H9 (cell line): ENCODE measurements at regions not wholly inside any gene's neighbourhood (a gene's known extent, or its start where the extent isn't known, plus 50 kb on each side); places are given as distances from the start of the nearest gene placed in this dataset.

ENCODE experiments used
- DNase-seq: peaks from one replicate; pipeline ENCODE4 v3.0.0-alpha.2; 2017
- H2AFZ ChIP-seq: one replicate; pipeline ENCODE4 v1.6.1; 2013; ENCODE audit warnings: mild to moderate bottlenecking, low read length, control low read depth, moderate library complexity
- H2AK5ac ChIP-seq: 2 replicates; pipeline ENCODE4 v1.6.1; 2013; ENCODE audit warnings: low read length, control low read depth, mixed read lengths; ENCODE audit not compliant: insufficient read length
- H2BK120ac ChIP-seq: one replicate; pipeline ENCODE4 v1.6.1; 2013; ENCODE audit warnings: low read depth, mild to moderate bottlenecking, low read length, control low read depth, inconsistent platforms; ENCODE audit not compliant: poor library complexity, severe bottlenecking
- H2BK12ac ChIP-seq: 2 replicates; pipeline ENCODE4 v1.6.1; 2013; ENCODE audit warnings: low read length, control low read depth, mixed read lengths, low read depth; ENCODE audit not compliant: insufficient read length
- H2BK15ac ChIP-seq: 2 replicates; pipeline ENCODE4 v1.6.1; 2013; ENCODE audit warnings: low read depth, low read length, control low read depth
- H2BK20ac ChIP-seq: one replicate; pipeline ENCODE4 v1.6.1; 2013; ENCODE audit warnings: low read depth, mild to moderate bottlenecking, low read length, control low read depth, inconsistent platforms; ENCODE audit not compliant: poor library complexity, severe bottlenecking
- H2BK5ac ChIP-seq: 2 replicates; pipeline ENCODE4 v1.6.1; 2013; ENCODE audit warnings: low read length, control low read depth, mixed read lengths; ENCODE audit not compliant: insufficient read length
- H3K14ac ChIP-seq: 2 replicates; pipeline ENCODE4 v1.6.1; 2013; ENCODE audit warnings: low read length, control low read depth; ENCODE audit not compliant: insufficient read depth
- H3K18ac ChIP-seq: 2 replicates; pipeline ENCODE4 v1.6.1; 2013; ENCODE audit warnings: low read depth, mild to moderate bottlenecking, mixed read lengths, low read length, control low read depth; ENCODE audit not compliant: insufficient read length
- H3K23ac ChIP-seq: 2 replicates; pipeline ENCODE4 v1.6.1; 2013; ENCODE audit warnings: low read length, control low read depth, mixed read lengths, low read depth; ENCODE audit not compliant: insufficient read length
- H3K23me2 ChIP-seq: 2 replicates; pipeline ENCODE4 v1.6.1; 2013; ENCODE audit warnings: low read depth, mild to moderate bottlenecking, mixed read lengths, low read length, control low read depth; ENCODE audit not compliant: insufficient read length, poor library complexity, severe bottlenecking
- H3K27ac ChIP-seq: 2 replicates; pipeline ENCODE4 v1.5.1; 2013; ENCODE audit warnings: low read length, control low read depth, mixed read lengths, low read depth; ENCODE audit not compliant: insufficient read length
- H3K27me3 ChIP-seq: 2 replicates; pipeline ENCODE4 v1.6.1; 2013; ENCODE audit warnings: low read length, control low read depth, inconsistent platforms; ENCODE audit not compliant: insufficient read depth
- H3K4ac ChIP-seq: 2 replicates; pipeline ENCODE4 v1.6.1; 2013; ENCODE audit warnings: low read depth, mild to moderate bottlenecking, control low read depth, inconsistent platforms, low read length, moderate library complexity
- H3K4me1 ChIP-seq: 2 replicates; pipeline ENCODE4 v1.6.1; 2013; ENCODE audit warnings: low read length, control low read depth, inconsistent platforms; ENCODE audit not compliant: insufficient read depth
- H3K4me2 ChIP-seq: 2 replicates; pipeline ENCODE4 v1.6.1; 2013; ENCODE audit warnings: low read length, control low read depth, mixed read lengths; ENCODE audit not compliant: insufficient read length, insufficient read depth
- H3K56ac ChIP-seq: 2 replicates; pipeline ENCODE4 v1.6.1; 2013; ENCODE audit warnings: low read depth, mild to moderate bottlenecking, mixed read lengths, low read length, control low read depth; ENCODE audit not compliant: insufficient read length
- H3K79me1 ChIP-seq: 2 replicates; pipeline ENCODE4 v1.6.1; 2013; ENCODE audit warnings: low read depth, mild to moderate bottlenecking, moderate library complexity, low read length, control low read depth, inconsistent platforms; ENCODE audit not compliant: insufficient read depth, poor library complexity, severe bottlenecking
- H3K79me2 ChIP-seq: 2 replicates; pipeline ENCODE4 v1.6.1; 2013; ENCODE audit warnings: low read length, control low read depth, inconsistent platforms; ENCODE audit not compliant: insufficient read depth
- H3K9ac ChIP-seq: 2 replicates; pipeline ENCODE4 v1.6.1; 2013; ENCODE audit warnings: low read length, control low read depth, mixed read lengths; ENCODE audit not compliant: insufficient read length; ENCODE audit errors: extremely low read depth
- H3K9me3 ChIP-seq: one replicate; pipeline ENCODE4 v1.6.1; 2013; ENCODE audit warnings: low read depth, low read length, inconsistent platforms; ENCODE audit not compliant: control insufficient read depth
- H3T11ph ChIP-seq: one replicate; pipeline ENCODE4 v1.6.1; 2013; ENCODE audit warnings: mild to moderate bottlenecking, low read length, control low read depth, inconsistent platforms
- H4K20me1 ChIP-seq: one replicate; pipeline ENCODE4 v1.6.1; 2013; ENCODE audit not compliant: control insufficient read depth, insufficient read length, insufficient read depth
- H4K5ac ChIP-seq: 2 replicates; pipeline ENCODE4 v1.6.1; 2013; ENCODE audit warnings: low read depth, mild to moderate bottlenecking, mixed read lengths, low read length, control low read depth; ENCODE audit not compliant: insufficient read length
- H4K8ac ChIP-seq: replicated peaks from 2 replicates; pipeline ENCODE4 v1.6.1; 2013; ENCODE audit warnings: low read length, control low read depth, mixed read lengths, low read depth; ENCODE audit not compliant: insufficient read length
- H4K91ac ChIP-seq: 2 replicates; pipeline ENCODE4 v1.6.1; 2013; ENCODE audit warnings: low read depth, mild to moderate bottlenecking, moderate library complexity, mixed read lengths, low read length, control low read depth; ENCODE audit not compliant: insufficient read length
- H3K27ac Mint-ChIP-seq, 3 experiments: 2 replicates in 2 of 3; 3 replicates in 1 of 3; pipeline ENCODE4 v1.8.0; 2020 to 2021; ENCODE audit warnings: mixed read lengths in 3 of 3, mild to moderate bottlenecking in 1 of 3, moderate library complexity in 1 of 3
- H3K27me3 Mint-ChIP-seq: 2 replicates; pipeline ENCODE4 v1.8.0; 2021; ENCODE audit warnings: low read depth, mild to moderate bottlenecking, moderate library complexity, mixed read lengths
- H3K36me3 Mint-ChIP-seq, 3 experiments: 2 replicates in 2 of 3; 3 replicates in 1 of 3; pipeline ENCODE4 v1.8.0; 2020 to 2021; ENCODE audit warnings: low read depth in 3 of 3, mixed read lengths in 3 of 3; ENCODE audit not compliant: insufficient read depth in 1 of 3
- H3K4me1 Mint-ChIP-seq, 2 experiments: 2 replicates each; pipeline ENCODE4 v1.8.0; 2020; ENCODE audit warnings: mixed read lengths in 2 of 2
- H3K4me3 Mint-ChIP-seq, 2 experiments: 2 replicates in 1 of 2; 3 replicates in 1 of 2; pipeline ENCODE4 v1.8.0; 2020 to 2021; ENCODE audit warnings: mild to moderate bottlenecking in 2 of 2, mixed read lengths in 2 of 2, moderate library complexity in 1 of 2
- H3K9me3 Mint-ChIP-seq, 2 experiments: 2 replicates in 1 of 2; 3 replicates in 1 of 2; pipeline ENCODE4 v1.8.0; 2020; ENCODE audit warnings: mild to moderate bottlenecking in 2 of 2, mixed read lengths in 2 of 2, moderate library complexity in 1 of 2
- WGBS: extraction: QIAGEN DNeasy Blood & Tissue Kit; methylation state at CpG from one replicate; pipeline ENCODE4 v1.1.7; 2013; ENCODE audit warnings: missing lambda C conversion rate, low lambda C conversion rate, mixed read lengths; ENCODE audit not compliant: insufficient read length; ENCODE audit errors: extremely low coverage; 5-methylcytosine and 5-hydroxymethylcytosine counted together
- TF ChIP-seq, protein P1 (sequence below): fragments of 200-600 bp; sonication (generic); conservative IDR thresholded peaks from 3 replicates; pipeline ENCODE4 v1.8.0; 2021; ENCODE audit warnings: antibody characterized with exemption, mild to moderate bottlenecking

DNA sequence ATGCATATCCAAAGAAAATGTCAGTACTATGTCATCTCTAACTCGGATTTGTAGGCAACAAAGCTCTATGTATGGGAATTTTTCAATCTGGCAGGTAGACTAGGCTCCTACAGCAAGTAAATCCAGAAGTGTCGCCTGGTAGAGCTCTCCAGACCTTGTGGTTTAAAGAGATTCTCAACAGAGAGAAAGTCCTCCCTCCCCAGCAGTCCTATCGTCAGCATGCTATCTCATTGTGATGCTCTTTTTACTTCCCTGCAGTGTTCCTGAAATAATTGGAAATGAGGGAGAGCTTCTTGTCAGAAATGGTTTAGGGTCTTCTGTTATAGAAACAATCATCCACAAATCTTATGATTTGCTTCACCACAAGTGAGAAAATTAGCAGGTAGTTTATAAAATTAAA is 395.4 kb downstream of the FRK start:
- Histone ChIP-seq H4K5ac (no peak overlapping the region), H3K23me2 (no peaks in the 10 kb centered on the region), H2BK5ac (no peak overlapping the region), H2AK5ac (no peak overlapping the region), H3K79me2 (no peaks in the 10 kb centered on the region), H2BK20ac (no peak overlapping the region), H4K20me1 (no peaks in the 10 kb centered on the region), H4K8ac (no peak overlapping the region), H3K27ac (no peak overlapping the region), H3K56ac (no peak overlapping the region), H3K18ac (no peak overlapping the region), H2BK120ac (no peak overlapping the region), H3K9ac (no peak overlapping the region), H3K4me1 (no peaks in the 10 kb centered on the region), H2AFZ (no peak overlapping the region), H3K4me2 (no peak overlapping the region), H3K27me3 (no peaks in the 10 kb centered on the region), H3K4ac (no peak overlapping the region), H2BK15ac (no peak overlapping the region), H3K79me1 (no peaks in the 10 kb centered on the region), H3K9me3 (no peaks in the 10 kb centered on the region), H2BK12ac (no peak overlapping the region), H3T11ph (no peak overlapping the region), H3K23ac (no peak overlapping the region), H3K14ac (no peak overlapping the region), H4K91ac (no peak overlapping the region)
- no peaks in the 10 kb centered on the region for H3K36me3 Mint-ChIP-seq
- H3K27ac Mint-ChIP-seq: no peak overlapping the region
- no peak overlapping the region for H3K4me3 Mint-ChIP-seq
- no CpG with 5 or more reads among the region's 3 CpGs for WGBS
- no peak for DNase-seq
- no peaks in the 10 kb centered on the region for H3K27me3 Mint-ChIP-seq
- TF ChIP-seq, protein P1, sequence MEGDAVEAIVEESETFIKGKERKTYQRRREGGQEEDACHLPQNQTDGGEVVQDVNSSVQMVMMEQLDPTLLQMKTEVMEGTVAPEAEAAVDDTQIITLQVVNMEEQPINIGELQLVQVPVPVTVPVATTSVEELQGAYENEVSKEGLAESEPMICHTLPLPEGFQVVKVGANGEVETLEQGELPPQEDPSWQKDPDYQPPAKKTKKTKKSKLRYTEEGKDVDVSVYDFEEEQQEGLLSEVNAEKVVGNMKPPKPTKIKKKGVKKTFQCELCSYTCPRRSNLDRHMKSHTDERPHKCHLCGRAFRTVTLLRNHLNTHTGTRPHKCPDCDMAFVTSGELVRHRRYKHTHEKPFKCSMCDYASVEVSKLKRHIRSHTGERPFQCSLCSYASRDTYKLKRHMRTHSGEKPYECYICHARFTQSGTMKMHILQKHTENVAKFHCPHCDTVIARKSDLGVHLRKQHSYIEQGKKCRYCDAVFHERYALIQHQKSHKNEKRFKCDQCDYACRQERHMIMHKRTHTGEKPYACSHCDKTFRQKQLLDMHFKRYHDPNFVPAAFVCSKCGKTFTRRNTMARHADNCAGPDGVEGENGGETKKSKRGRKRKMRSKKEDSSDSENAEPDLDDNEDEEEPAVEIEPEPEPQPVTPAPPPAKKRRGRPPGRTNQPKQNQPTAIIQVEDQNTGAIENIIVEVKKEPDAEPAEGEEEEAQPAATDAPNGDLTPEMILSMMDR: no peak
- no peaks in the 10 kb centered on the region for H3K9me3 Mint-ChIP-seq
- peaks cover 11 to 21% of the 10 kb centered on the region in 2 experiments for H3K4me1 Mint-ChIP-seq
